ELR (cell line): ENCODE measurements at regions not wholly inside any gene's neighbourhood (a gene's known extent, or its start where the extent isn't known, plus 50 kb on each side); places are given as distances from the start of the nearest gene placed in this dataset.

ENCODE experiments used
- DNase-seq: peaks from one replicate; pipeline ENCODE4 v3.0.0-alpha.2; 2015; ENCODE audit warnings: low read depth

GRCh38 chr18:50444539-50444938 is 69.7 kb downstream of the SKA1 start:
- no peak for DNase-seq

- DNase-seq, result no peak
These were observed 71.8 kb downstream of the SKA1 start for GRCh38 chr18:50446629-50447028.

DNA sequence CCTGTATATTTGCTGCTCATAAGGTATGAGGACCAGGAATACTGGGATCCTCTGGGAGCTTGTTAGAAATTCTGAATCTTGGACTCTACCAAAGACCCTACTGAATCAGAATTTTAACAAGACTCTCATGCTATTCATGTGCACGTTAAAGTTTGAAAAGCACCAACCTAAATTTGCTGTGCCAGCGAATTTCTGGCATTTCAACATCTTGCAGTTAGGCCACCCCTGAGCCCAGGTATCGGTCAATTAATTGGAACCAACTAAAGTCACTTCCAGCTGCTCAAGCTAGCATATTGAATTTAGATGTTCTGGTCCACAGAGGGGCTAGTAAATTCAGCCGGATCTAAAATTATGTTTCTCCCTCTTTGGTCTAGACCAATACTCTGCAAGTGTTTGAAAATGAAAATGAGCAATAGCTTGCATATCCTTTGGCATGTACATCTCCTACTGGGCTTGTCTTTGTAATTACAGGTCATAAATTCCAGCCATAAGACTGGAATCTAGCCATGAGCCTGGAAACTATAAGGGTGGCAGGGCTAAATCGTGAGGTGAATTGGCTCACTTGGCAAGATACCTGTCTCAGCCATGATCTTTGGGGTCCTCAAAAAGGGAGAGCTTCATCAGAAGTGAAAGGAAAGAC is 72.4 kb downstream of the SKA1 start:
- DNase-seq, result no peak

DNA sequence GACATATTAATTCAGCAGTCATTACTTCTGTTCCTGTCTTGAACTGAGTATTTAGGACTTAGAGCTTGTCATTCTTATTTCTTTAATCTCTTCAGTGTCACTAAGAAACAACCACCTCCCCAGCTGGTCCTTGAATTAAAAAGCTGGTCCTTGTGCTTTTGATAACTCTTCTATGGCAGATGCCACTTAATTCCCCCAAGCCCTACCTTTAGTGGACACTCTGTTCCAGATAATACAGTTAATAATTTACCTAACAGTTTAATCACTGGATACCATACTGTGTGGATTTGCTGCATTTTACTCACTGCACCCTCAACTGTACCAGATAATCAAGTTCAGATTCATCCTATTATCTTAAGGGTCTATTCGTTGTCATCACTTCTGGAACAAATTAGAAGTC is 73.1 kb downstream of the SKA1 start:
- DNase-seq, result no peak

- no peak for DNase-seq
These were observed 76.4 kb downstream of the SKA1 start for GRCh38 chr18:50451100-50451842.

DNA sequence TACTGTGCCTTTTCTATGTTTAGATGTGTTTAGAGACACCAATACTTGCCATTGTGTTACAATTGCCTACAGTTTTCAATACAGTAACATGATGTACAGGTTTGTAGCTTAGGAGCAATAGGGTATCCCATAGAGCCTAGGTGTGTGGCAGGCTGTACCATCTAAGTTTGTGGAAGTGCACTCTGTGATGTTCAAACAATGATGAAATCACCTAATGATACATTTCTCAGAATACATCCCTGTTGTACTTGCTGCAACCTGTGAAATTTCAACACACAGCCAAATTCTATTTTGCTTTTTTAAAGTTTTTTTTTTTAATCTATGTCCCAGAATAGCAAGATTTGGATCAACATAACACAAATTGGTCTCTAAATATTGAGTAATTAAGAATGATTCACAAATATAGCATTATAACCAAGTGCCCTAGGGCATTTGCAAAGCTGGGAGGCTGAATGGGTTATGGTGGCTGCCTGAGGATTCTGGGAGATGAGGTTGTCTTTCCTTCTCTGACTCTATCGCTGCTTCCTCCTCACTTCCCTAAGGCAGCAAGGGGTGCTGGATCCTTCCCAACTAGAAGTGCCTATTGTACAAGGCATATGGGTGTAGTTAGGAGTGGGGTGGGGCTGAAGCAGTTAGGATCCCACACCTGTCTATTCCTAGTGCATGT is 78.3 kb downstream of the SKA1 start:
- no peak for DNase-seq

DNA sequence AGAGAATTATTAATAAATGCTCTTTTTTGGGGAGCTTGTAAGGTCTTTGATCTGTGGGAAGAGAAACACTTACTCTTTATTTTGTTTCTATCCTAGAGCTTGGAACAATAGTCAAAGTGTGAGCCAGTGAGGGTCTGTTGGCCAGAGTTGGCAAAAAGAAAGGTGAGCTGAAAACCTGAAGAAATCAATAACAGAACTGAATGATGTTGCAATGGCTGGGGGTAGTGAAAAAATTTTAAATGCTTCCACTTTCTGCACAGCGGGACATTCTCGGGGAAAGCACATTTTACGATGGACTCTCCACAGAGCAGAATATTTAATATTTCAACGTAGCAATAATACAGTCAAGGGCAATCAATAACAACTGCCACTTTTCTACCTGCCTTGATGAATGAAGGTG is 78.9 kb downstream of the SKA1 start:
- no peak for DNase-seq

- no peak for DNase-seq
These were observed 79.6 kb downstream of the SKA1 start for GRCh38 chr18:50454387-50454988.

DNA sequence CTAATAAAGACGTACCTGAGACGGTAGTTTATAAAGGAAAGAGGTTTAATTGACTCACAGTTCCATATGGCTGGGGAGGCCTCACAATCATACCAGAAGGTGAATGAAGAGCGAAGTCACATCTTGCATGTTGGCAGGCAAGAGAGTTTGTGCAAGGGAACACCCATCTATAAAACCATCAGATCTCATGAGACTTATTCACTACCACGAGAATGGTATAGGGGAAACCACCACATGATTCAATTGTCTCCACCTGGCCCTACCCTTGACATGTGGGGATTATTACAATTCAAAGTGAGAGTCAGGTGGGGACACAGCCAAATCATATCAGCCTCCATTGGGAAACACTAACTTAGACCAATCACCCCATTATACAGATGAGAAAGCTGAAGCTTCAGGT is 81.4 kb downstream of the SKA1 start:
- DNase-seq, result no peak

DNA sequence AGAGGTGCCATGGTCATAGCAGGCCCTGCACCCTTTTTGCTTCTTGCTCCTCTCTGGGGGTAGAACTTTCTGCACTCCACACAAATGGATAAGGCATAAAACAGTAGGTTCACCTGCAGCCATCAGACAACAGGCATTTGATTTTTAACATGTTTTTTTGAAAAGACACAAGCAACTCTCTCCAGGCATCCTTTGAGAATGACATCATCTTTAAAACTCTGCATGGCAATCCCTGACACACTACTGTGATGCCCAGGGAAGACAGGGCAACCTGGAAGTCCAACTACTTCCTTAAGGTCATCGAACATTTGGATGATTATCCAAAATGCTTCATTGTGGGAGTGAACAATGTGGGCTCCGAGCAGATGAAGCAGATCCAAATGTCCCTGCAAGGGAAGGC is 82.8 kb downstream of the SKA1 start:
- no peak for DNase-seq

- DNase-seq, result no peak
These were observed 83.5 kb downstream of the SKA1 start for GRCh38 chr18:50458366-50458765.

- no peak for DNase-seq
These were observed 84.0 kb downstream of the SKA1 start for GRCh38 chr18:50458796-50459195.

DNA sequence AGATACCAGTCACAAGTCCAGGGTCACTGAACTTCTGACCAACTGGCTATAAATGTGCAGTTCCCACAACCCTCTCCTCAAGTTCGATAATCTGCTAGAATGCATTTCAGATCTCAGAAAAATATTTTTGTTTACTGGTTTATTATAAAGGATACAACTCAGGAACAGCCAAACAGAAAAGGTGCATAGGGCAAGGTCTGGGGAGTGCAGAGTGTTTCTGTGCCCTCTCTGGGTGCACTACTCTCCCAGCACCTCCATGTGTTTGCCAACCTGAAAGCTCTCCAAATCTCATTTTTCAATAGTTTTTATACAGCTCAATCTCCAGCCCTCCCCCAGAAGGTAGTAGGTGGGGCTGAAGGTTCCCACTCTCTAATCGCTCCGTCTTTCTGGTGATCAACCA is 85.2 kb downstream of the SKA1 start:
- no peak for DNase-seq

- no peak for DNase-seq
These were observed 85.9 kb downstream of the SKA1 start for GRCh38 chr18:50460716-50461115.

DNA sequence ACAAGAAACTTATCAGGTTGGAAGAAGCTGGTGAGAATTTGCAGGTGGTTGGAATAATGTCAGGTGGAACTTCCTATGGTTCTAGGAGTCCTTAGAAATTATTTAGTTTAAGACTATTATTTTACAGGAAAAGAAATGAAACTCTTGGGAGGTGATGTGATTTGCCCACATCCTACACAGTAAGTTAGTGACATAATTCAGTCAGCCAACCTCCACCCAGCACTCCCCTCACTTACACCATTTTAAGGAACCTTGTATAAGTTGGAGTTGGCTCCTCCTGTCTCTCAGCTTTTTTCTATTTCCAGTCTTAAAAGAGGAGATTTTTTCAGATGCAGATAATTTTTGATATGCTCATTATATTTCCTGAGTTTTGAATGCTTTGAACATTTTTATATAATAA is 86.4 kb downstream of the SKA1 start:
- no peak for DNase-seq

DNA sequence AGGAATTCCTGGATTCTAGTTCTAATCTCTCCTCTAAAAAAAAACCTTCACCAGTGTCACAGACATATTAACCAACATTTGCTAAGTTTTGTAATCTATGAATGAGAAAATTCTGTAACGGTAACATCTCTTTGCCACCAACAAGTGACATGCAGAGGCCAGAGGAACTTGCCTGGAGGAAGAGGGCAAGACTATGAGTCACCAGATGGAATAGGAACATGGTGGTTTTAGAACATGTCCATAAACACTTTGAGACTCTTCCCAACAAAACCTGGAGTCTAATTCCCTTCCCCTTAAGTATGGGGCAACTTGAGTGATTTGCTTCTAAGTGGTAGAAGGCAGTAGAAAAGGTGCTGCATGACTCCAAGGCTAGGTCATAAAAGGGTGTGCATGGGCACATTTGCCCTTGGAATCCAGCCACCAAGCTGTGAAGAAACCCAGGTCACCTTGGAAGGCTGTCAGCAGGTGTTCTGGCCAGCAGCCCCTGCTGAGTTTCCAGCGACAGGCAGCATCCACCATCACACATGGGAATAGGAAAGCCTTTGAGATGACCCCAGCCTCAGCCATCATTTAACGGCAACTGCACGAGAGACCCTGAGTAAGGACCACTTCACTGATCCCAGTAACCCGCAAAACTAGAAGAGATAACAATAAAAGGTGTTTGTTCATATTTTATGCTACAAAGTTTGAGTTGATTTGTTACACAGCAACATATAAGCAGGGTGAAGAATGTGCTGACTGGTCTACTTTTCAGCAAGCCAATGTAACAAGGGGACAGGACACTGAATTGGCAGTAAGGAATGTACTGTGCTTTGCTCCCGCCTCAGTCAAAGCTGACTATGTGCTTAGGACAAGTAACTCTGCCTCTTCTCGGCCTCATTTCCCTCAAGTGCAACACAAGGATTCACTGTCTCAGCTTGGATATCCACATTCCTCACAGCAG is 90.6 kb downstream of the SKA1 start:
- DNase-seq, result no peak

- DNase-seq, result peak; percentile 3
These were observed 91.8 kb downstream of the SKA1 start for GRCh38 chr18:50466634-50467033.

- DNase-seq, result no peak
These were observed 91.1 kb upstream of the MAPK4 start for GRCh38 chr18:50468807-50469206.

DNA sequence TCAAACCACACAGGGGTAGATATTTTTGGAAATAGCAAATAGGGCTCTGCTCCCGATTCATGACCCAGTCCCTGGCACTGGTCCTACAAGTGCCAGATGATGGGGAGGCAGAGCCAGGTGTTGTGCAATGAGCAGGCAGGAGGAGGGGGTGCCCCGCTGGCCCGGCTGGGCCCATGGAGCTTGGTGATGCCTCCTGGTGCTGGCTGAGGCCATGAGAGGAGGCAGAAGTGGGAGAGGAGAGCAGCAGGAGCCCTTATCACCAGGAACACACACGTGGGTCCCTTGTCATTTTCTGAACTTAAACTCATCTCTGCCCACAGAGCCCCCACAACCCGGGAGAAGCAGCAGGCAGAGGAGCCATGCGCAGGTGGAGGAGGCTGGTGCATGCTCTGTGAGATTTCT is 90.5 kb upstream of the MAPK4 start:
- DNase-seq, result no peak

- DNase-seq, result no peak
These were observed 86.9 kb upstream of the MAPK4 start for GRCh38 chr18:50472941-50473340.

- DNase-seq, result no peak
These were observed 86.0 kb upstream of the MAPK4 start for GRCh38 chr18:50473881-50474280.
